ENCODE measurements at regions not wholly inside any gene's neighbourhood (a gene's known extent, or its start where the extent isn't known, plus 50 kb on each side); places are given as distances from the start of the nearest gene placed in this dataset.
A peak's percentile ranks its signal among the peaks of the same experiment; 100 is the strongest.
"Not testable (repeated sequence)": the region's sequence is repeated elsewhere in the genome, so short reads cannot be mapped to it uniquely, and the experiment has no call there.

DNA sequence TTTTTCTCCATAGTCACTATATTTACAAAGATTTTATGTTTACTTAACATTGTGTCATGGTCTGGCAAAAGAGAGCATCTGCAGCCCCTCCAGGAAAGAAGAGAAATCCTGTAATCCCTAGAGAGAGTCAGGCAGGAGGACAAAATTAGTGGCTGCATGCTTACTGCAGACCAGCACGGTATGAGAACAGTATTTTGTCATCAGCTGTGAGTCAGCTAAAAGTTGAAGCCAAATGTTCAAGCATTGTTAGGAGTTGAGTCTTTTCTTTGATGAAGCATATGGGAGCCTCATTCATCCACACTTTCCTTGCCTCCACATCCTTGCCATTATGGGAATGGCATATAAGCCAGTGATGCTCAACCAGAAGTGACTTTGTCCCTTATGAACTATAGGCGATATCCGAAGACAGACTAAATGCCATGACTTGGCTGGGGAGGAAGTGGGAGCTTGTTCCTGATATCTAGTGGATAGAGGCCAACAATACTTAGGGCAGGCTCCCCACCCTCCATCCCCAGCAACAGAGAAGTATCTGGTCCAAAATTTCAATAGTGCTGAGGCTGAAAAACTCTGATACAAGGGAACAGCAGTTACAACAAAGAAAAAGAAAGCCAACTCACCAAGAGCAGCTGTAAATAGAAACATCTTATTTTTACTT is 112.0 kb upstream of the OR5AK2 start:
- DNase-seq: no peak

DNA sequence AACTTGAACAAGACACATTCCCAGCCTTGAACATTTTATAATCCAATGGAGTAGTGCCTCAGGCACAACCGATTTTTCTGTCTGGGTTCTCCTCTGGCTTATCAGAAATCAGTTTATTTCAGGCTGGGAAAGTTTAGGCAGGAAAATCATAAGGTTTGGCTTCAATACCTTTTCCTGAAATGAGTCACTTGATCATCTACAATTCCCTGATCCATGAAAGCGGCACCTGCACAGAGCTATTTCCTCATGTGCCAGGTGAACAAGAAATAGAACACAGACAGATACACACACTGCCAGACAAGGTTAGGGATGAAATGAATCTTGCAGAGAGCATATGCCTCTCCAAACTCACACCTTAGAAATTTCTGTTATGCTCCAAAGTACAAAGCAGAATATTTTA is 106.7 kb upstream of the OR9G4 start:
- DNase-seq: no peak

DNA sequence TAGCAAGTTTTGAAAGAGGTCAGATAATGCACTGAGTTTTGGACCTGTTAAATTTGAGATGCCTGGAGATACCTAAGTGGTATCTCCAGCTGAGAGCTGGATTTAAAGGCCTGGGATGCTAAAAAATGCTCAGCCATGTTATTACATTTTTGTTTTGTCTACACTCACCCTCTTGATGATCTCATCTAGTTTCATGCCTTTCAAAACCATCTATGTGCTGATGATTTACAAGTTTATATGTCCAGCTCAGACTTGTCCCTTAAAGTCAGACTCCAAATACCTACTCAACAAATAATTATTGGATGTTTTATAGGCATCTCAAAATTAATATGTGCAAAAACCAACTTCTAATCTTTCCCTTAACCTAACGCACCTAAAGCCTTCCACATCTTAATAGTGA is 103.6 kb upstream of the OR9G4 start:
- no peak for DNase-seq

DNA sequence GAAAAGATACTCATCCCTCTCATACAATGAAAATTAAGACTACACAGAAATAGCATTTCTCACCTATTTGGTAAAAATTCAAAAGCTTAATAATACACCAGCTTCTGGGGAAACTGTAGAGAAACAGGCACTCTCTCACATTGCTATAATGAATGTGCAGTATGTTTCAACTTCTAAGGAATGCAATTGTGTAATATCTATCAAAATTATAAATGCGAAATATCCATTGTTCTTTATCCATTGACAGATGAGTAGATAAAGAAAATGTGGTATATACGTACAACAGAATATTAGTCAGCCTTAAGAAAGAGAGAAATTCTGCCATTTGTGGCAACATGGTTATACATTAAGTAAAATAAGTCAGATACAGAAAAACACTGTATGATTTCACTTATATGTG is 101.4 kb upstream of the OR9G4 start:
- no peak for DNase-seq

DNA sequence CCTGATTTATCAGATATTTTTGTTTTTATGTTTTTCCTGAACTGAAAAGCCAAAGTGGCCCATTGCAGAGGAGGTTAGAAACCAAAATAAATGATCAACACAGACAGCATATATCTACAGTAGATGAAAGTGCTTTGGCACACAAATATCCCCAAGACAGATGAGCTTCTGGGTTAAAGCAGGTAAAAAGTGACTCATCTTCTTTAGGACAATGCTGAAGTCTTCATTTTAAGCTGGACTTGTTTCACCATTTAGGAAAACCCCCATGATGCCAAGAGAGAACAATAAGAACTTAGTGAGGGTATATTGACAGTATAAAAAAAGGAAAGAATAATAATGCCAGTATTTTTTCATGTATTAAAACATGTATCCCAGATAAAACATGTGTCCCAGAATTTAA is 100.8 kb upstream of the OR9G4 start:
- DNase-seq: no peak

DNA sequence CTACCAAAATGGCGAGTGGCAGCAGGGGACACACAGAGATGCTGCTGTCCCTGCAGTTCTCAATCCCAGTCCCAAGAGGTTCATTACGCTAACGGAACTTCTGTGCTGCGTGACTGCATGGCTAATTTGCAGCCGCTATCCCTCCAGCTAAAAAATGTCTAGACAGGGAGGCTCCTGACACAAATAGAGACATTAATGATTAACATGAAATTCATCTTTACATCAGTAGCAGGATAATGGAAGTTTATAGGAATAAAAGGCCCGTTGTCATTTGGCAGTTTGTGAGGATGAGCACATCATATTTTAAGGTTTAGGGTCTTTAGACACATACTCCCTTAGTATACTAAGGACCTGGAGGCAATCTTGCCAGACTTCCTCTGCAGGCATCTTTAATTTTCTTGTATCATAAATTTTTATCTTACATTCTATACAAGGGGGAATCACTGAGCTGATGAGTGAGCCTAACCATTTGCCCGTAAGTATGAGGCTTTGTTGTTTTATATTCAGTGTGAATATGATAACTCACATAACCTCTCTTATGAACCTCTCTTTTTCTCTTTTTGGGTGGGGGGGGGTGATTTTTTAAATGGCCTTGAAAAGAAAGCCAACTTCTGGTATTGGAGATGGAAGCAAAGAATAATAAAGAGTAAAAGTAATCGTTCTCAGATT is 99.8 kb upstream of the OR9G4 start:
- no peak for DNase-seq

DNA sequence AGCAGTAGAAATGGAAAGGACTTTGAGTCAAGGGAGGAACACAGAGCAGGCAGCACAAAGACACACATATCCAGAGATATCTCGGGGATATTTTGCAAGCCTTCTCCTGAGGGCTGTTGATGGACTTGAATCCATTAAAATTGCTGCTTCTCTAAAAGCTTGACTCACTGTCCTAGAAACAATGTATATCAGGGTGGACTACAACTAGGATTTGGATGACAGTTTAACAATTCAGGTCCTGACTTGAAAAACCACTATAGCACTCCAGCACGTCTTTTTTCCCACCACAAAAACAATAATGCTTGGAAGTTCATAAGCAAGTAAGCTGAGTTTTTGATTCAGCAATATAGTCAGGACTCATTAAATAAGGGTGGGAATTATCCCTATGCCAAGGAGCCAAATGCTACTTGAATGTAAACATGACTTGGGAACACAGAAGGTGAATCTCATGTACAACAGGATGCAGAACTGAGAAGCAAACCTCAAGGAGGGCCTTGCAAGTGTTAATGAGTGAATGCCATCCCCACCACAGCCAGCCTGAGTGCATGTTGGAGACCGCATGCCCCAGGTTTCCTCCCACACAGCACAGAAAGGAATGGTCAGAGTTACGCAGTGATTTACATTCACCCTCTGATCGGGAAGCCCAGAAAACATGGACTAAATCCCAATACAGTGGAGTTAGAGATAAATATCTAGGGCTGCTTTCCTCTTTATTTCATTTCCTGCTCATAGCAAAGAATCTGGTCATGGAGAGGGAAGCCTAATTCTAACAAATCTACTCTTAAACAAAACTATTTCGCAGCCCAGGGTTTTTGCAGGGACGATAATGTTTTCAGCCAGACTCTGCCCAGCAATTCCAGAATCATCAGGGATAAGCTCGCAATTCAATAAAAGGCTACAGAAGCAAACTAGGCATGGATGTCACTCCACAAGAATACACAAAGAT is 98.4 kb upstream of the OR9G4 start:
- no peak for DNase-seq

DNA sequence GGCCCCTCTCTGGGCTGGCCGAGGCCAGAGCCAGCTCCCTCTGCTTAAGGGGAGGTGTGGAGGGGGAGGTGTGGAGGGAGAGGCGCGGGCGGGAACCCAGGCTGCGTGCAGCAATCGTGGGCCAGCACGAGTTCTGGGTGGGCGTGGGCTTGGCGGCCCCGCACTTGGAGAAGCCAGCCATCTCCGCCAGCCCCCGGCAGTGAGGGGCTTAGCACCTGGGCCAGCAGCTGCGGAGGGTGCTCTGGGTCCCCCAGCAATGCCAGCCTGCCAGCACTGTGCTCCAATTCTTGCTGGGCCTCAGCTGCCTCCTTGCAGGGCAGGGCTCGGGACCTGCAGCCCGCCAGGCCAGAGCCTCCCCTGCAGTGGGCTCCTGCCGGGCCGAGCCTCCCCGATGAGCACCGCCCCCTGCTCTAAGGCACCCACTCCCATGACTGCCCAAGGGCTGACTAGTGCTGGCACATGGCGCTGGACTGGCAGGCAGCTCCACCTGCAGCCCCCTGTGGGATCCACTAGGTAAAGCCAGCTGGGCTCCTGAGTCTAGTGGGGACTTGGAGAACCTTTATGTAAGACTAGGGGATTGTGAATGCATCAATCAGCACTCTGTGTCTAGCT is 96.7 kb upstream of the OR9G4 start:
- no peak for DNase-seq

DNA sequence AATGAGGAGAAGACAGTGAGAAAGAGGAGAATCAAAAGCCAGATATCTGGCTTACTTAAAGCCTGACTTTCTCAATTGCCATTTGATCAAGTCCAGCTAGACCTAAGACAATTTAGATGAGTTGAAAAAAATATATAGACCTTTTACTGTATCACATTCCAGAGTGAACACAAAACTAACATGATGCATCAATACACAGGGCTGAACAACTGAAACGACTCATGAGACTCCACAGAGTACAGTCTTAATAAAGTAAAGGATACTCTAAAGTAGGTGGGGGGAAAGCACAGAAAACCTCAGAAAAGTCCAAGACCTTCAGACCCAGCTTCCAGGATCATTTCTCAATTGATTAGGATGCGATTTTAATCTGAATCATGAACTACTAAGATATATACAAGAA is 95.3 kb upstream of the OR9G4 start:
- DNase-seq: no peak

DNA sequence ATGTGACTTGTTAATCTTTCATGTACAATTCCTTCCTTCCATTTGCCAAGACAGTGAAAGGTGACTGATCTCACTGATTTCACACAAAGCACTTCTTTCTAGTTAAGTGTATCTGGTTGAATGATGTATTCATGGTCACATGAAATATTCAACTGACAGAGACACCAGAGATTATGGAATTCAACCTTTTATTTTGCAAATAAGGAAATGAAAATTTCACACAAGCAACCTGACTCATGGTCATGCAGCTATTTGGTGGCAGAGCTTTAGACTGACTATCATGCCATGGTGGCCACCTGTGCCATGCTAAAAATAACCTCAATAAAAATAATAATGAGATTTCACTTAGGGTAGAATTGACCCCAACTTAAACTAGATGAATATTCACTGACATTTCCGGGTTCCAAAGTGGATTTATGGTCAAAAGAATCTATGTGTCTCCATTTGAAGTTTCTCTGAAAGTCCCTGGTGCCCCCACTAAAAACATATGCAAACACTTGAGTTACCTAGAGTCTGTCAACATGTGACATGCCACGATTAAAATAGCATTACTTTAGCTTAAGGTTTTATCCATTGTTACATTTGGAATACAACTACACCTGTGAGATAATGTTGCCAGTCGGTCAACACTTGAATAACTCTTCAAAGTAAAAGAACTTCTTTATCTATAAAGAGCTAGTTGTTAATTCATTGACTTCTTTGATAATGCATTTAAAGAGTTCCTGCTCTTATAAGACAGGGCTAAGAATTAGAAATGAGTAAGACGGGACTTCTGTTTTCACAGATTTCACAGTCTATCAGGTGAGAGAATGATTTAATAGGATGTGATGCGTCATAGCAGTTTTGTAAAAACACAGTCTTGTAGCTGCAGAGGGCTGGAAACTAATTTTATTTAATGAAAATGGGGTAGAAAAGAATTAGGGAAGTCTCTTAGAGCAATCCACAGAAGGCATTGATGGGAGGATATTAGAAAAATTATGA is 94.6 kb upstream of the OR9G4 start:
- no peak for DNase-seq

DNA sequence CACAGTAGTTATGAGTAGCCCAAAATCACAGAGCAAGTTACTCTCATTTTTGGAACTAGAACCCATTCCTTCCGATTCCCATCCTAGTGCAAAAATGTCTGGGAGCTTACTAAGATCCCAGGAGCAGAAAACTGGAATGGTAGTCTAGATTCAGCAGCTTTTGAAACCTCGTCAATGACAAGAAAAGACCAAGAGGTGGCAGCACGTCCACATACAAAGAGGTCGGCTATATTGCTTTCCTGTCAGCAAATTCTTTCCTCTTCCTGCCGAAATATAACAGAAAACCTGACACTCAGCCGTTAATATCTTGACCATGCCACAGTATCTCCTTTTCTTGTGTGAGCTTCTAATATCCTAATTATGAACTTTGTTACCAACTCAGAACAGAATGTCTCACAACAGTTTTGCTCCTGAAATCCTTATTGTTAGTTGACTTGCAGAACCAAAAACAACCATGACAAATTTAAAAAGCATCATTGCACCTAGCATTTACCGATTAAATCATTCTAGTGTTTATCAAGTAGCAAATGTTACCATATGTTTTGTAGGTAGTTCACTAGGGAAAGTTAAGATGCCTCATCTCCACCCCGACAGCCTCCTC is 92.8 kb upstream of the OR9G4 start:
- peak; percentile 42 for DNase-seq

DNA sequence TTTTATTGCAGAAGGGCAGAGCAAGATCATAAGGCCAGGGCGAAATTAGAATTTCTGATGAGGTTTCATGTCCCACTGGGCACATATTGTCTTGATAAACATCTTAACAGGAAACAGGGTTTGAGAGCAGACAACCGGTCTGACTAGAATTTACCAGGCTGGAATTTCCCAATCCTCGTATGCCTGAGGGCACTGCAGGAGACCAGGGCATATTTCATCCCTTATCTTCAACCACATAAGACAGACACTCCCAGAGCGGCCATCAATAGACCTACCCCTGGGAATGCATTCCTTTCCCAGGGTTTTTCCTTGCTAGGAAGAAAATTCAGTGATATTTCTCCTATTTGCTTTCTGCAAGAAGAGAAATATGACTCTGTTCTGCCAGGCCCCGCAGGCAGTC is 78.9 kb upstream of the OR9G4 start:
- not testable (repeated sequence) for DNase-seq

DNA sequence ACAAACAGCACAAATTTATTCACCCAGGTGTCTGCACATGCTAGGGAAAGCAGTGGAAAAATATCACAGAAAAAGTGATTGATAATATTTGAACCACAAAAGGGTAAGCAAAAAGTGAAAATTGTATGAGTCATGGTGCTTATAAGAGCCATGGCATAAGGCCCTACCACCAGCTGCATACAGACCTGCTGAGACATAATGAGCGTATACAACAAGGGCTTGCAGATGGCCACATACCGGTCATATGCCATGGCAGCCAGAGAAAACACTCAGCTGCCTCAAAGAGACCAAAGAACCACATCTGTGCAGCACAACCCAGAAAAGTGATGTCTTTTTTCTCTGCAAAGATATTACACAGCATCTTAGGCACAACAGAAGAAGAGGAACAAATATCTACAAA is 71.4 kb upstream of the OR9G4 start:
- no peak for DNase-seq

DNA sequence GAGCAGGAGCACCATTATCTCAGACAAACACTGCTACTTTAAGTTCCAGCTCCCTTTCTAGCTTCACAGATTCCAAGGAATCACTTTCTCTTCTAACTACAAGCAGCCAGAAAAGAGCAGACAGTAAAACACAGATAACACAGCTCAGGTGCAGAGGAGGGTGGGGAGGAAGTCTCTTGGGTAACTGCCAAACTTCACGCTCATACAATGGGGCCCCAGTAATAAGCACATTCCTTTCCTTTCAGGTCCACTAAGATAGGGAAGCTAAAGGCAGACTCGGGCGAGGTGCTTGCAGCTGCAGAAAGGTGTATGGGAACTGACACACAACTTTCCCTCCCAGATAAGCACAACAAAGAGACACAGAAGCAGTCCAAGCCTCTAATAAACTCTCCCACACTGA is 69.2 kb upstream of the OR9G4 start:
- no peak for DNase-seq

DNA sequence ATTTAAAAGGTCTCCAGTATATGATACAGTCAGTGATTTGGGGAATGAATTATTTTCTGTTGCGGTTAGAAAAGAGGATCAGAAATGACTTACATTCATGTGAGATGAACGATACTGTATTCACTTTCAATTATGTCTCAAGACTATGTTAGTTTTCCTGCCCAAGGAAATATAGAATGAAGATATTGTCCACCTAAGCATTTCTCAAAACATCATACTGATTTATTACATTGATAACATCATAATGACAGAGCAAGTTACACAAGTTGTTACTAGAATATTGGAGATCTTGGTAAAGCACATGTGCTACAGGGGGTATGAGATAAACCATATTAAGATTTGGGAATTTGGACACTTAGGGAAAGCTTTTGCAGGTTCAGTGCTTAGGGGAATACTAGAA is 67.8 kb upstream of the OR9G4 start:
- no peak for DNase-seq

DNA sequence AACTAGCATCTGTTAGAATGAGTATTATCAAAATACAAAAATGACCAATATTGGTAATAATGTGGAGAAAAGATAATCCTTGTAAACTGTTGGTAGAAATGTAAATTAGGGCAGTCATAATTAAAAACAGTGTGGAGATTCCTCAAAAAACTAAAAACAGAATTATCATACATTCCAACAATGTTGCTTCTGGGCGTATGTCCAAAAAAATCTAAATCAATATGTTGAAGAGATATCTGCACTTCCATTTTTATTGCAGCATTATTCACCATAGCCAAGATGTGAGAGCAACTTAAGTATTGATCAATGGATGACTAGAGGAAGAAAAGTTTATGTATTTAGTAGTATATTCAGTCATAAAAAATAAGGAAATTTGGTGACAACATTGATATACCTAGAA is 59.8 kb upstream of the OR9G4 start:
- DNase-seq: no peak

DNA sequence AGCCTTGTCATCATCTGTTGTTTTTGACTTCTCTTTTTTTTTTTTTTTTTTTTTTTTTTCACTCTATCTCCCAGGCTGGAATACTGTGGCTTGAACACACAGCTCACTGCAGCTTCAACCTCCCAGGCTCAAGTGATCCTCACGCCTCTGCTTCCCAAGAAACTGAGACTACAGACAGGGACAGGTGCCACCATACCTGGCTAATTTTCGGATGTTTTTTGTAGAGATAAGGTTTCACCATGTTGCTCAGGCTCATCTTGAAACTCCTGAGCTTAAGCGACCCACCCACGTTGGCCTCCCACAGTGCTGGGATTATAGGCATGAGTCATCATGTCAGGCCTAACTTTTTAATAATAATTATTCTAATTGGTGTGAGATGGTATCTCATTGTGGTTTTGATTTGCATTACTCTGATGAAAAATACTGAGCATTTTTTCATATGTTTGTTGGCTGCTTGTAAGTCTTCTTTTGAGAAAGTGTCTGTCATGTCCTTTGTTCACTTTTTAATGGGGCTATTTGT is 51.3 kb upstream of the OR9G4 start:
- no peak for DNase-seq
